HepG2 (cell line): ENCODE measurements at regions not wholly inside any gene's neighbourhood (a gene's known extent, or its start where the extent isn't known, plus 50 kb on each side); places are given as distances from the start of the nearest gene placed in this dataset.
A peak's percentile ranks its signal among the peaks of the same experiment; 100 is the strongest.

ENCODE experiments used
- AKAP8 ChIP-seq: sonication (generic); formaldehyde crosslinking; IDR thresholded peaks from 2 replicates; pipeline ENCODE4 v1.5.1; 2020; ENCODE audit warnings: mild to moderate bottlenecking, missing genetic modification reagents
- ARID2 ChIP-seq: sonication (generic); formaldehyde crosslinking; IDR thresholded peaks from 2 replicates; pipeline ENCODE4 v1.8.1; 2022; ENCODE audit warnings: mild to moderate bottlenecking, missing genetic modification reagents, borderline replicate concordance
- HDAC1 ChIP-seq: sonication (generic); formaldehyde crosslinking; IDR thresholded peaks from 2 replicates; pipeline ENCODE4 v1.5.1; 2020; ENCODE audit warnings: mild to moderate bottlenecking, missing genetic modification reagents
- POGK ChIP-seq: sonication (generic); formaldehyde crosslinking; conservative IDR thresholded peaks from 2 replicates; pipeline ENCODE4 v1.8.0; 2022; ENCODE audit warnings: mild to moderate bottlenecking, moderate library complexity, missing genetic modification reagents
- RAD51 ChIP-seq: fragments of 450-650 bp; IDR thresholded peaks from 2 replicates; pipeline ENCODE4 v1.6.1; 2016; ENCODE audit warnings: borderline replicate concordance
- REPIN1 ChIP-seq: sonication (generic); formaldehyde crosslinking; IDR thresholded peaks from 2 replicates; pipeline ENCODE4 v1.8.0; 2022; ENCODE audit warnings: missing genetic modification reagents, low read depth, mild to moderate bottlenecking, borderline replicate concordance
- SETDB1 ChIP-seq: sonication (generic); formaldehyde crosslinking; IDR thresholded peaks from 2 replicates; pipeline ENCODE4 v1.5.1; 2020; ENCODE audit warnings: missing genetic modification reagents, mild to moderate bottlenecking, borderline replicate concordance
- ZNF138 ChIP-seq: sonication (generic); formaldehyde crosslinking; IDR thresholded peaks from 2 replicates; pipeline ENCODE4 v1.5.0; 2020; ENCODE audit warnings: mild to moderate bottlenecking, low read depth, missing genetic modification reagents
- ZNF230 ChIP-seq: sonication (generic); formaldehyde crosslinking; IDR thresholded peaks from 2 replicates; pipeline ENCODE4 v1.4.0; 2020; ENCODE audit warnings: mild to moderate bottlenecking, missing genetic modification reagents
- ZNF30 ChIP-seq: sonication (generic); formaldehyde crosslinking; IDR thresholded peaks from 2 replicates; pipeline ENCODE4 v1.5.0; 2020; ENCODE audit warnings: mild to moderate bottlenecking, missing genetic modification reagents
- ZNF430 ChIP-seq: sonication (generic); formaldehyde crosslinking; IDR thresholded peaks from 2 replicates; pipeline ENCODE4 v1.9.0; 2021; ENCODE audit warnings: mild to moderate bottlenecking, missing genetic modification reagents
- ZNF556 ChIP-seq: sonication (generic); formaldehyde crosslinking; IDR thresholded peaks from 2 replicates; pipeline ENCODE4 v1.4.0; 2020; ENCODE audit warnings: mild to moderate bottlenecking, missing genetic modification reagents, borderline replicate concordance
- ZNF687 ChIP-seq: sonication (generic); formaldehyde crosslinking; IDR thresholded peaks from 2 replicates; pipeline ENCODE4 v1.5.1; 2020; ENCODE audit warnings: mild to moderate bottlenecking, missing genetic modification reagents, moderate library complexity
- ZNF776 ChIP-seq: sonication (generic); formaldehyde crosslinking; IDR thresholded peaks from 2 replicates; pipeline ENCODE4 v1.4.0; 2020; ENCODE audit warnings: mild to moderate bottlenecking, missing genetic modification reagents
- ZNF800 ChIP-seq: sonication (generic); formaldehyde crosslinking; IDR thresholded peaks from 2 replicates; pipeline ENCODE4 v1.4.0; 2020; ENCODE audit warnings: missing genetic modification reagents
- TF ChIP-seq, protein P1 (sequence below): sonication (generic); formaldehyde crosslinking; IDR thresholded peaks from 2 replicates; pipeline ENCODE4 v1.5.1; 2020; ENCODE audit warnings: missing genetic modification reagents, mild to moderate bottlenecking, borderline replicate concordance

GRCh38 chr6:26234421-26235301, 130.3 kb upstream of the BTN3A2 start (continued):
- TF ChIP-seq ARID2 (CRISPR knock-in tag) (peak; percentile 53; the same call in 1 of the 2 replicates), ZNF776 (CRISPR knock-in tag) (no peak), ZNF430 (CRISPR knock-in tag) (no peak), POGK (CRISPR knock-in tag) (no peak), ZNF138 (peak; percentile 20; the same call in 1 of the 2 replicates), ZNF30 (CRISPR knock-in tag) (peak; percentile 63; the same call in 1 of the 2 replicates), REPIN1 (CRISPR knock-in tag) (no peak), ZNF556 (CRISPR knock-in tag) (peak; percentile 43; the same call in 1 of the 2 replicates), HDAC1 (CRISPR knock-in tag) (peak; percentile 37; the same call in 1 of the 2 replicates), RAD51 (no peak), ZNF230 (0 out of 2 replicates have a peak, but pooled peaks have one; percentile 24), ZNF800 (CRISPR knock-in tag) (peak; percentile 81), AKAP8 (CRISPR knock-in tag) (no peak), ZNF687 (CRISPR knock-in tag) (peak; percentile 31; the same call in 1 of the 2 replicates), SETDB1 (CRISPR knock-in tag) (no peak)
- TF ChIP-seq, protein P1, sequence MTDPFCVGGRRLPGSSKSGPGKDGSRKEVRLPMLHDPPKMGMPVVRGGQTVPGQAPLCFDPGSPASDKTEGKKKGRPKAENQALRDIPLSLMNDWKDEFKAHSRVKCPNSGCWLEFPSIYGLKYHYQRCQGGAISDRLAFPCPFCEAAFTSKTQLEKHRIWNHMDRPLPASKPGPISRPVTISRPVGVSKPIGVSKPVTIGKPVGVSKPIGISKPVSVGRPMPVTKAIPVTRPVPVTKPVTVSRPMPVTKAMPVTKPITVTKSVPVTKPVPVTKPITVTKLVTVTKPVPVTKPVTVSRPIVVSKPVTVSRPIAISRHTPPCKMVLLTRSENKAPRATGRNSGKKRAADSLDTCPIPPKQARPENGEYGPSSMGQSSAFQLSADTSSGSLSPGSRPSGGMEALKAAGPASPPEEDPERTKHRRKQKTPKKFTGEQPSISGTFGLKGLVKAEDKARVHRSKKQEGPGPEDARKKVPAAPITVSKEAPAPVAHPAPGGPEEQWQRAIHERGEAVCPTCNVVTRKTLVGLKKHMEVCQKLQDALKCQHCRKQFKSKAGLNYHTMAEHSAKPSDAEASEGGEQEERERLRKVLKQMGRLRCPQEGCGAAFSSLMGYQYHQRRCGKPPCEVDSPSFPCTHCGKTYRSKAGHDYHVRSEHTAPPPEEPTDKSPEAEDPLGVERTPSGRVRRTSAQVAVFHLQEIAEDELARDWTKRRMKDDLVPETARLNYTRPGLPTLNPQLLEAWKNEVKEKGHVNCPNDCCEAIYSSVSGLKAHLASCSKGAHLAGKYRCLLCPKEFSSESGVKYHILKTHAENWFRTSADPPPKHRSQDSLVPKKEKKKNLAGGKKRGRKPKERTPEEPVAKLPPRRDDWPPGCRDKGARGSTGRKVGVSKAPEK (CRISPR knock-in tag), result peak; percentile 44; the same call in 1 of the 2 replicates
- TF ChIP-seq, all 625 proteins: peak for 31
